Uterus (tissue), 2 donors: ENCODE measurements at regions not wholly inside any gene's neighbourhood (a gene's known extent, or its start where the extent isn't known, plus 50 kb on each side); places are given as distances from the start of the nearest gene placed in this dataset.

Experiments used
- CTCF ChIP-seq, 4 experiments: fragments of 200-600 bp in 2 of 4; fragments of 450-650 bp in 2 of 4; sonication (generic) in 2 of 4; IDR thresholded peaks; one replicate each; pipeline ENCODE4 v1.5.1; 2016 to 2019; ENCODE audit warnings: antibody characterized with exemption in 4 of 4, mild to moderate bottlenecking in 2 of 4, moderate library complexity in 1 of 4
- POLR2A ChIP-seq, 2 donors: fragments of 450-650 bp; IDR thresholded peaks; one replicate each; pipeline ENCODE4 v1.6.1; 2016; ENCODE audit warnings: antibody characterized with exemption in 2 of 2, mild to moderate bottlenecking in 1 of 2, moderate library complexity in 1 of 2

GRCh38 chr2:125561302-125561701, 1094.7 kb upstream of the GYPC start:
- TF ChIP-seq CTCF (IDR thresholded peaks at IDR 0.05) (no peak), POLR2A (IDR thresholded peaks at IDR 0.05) (no peak)
